Stimulated activated CD8-positive, alpha-beta memory T cell treated with anti-CD3 and anti-CD28 coated beads, Interleukin-2, amount 100 ng/mL, for 48 hours (primary cell): ENCODE measurements at regions not wholly inside any gene's neighbourhood (a gene's known extent, or its start where the extent isn't known, plus 50 kb on each side); places are given as distances from the start of the nearest gene placed in this dataset.
"Not testable (repeated sequence)": the region's sequence is repeated elsewhere in the genome, so short reads cannot be mapped to it uniquely, and the experiment has no call there.

Source experiments
- DNase-seq, 2 donors: peaks; one replicate each; pipeline ENCODE4 v3.0.0-alpha.2; 2020; ENCODE audit warnings: low read depth in 2 of 2

- no peak for DNase-seq
Measured at GRCh38 chr9:22170556-22170955, 161.5 kb upstream of the CDKN2B start.

- DNase-seq: no peak
Measured at GRCh38 chr9:22170990-22171670, 162.0 kb upstream of the CDKN2B start.

GRCh38 chr9:22171691-22172090 is 162.6 kb upstream of the CDKN2B start:
- no peak for DNase-seq

GRCh38 chr9:22173908-22174307 is 164.8 kb upstream of the CDKN2B start:
- DNase-seq: no peak

- DNase-seq: no peak
Measured at GRCh38 chr9:22175972-22176545, 167.0 kb upstream of the CDKN2B start.

GRCh38 chr9:22181021-22181420 is 171.9 kb upstream of the CDKN2B start:
- not testable (repeated sequence) for DNase-seq

- DNase-seq: no peak
Measured at GRCh38 chr9:22189471-22189870, 180.4 kb upstream of the CDKN2B start.

- not testable (repeated sequence) for DNase-seq
Measured at GRCh38 chr9:22197000-22197399, 187.9 kb upstream of the CDKN2B start.

GRCh38 chr9:22198681-22199080 is 189.6 kb upstream of the CDKN2B start:
- no peak for DNase-seq

- DNase-seq: no peak
Measured at GRCh38 chr9:22201256-22201655, 192.2 kb upstream of the CDKN2B start.

- no peak for DNase-seq
Measured at GRCh38 chr9:22203371-22204138, 194.4 kb upstream of the CDKN2B start.

- DNase-seq: no peak
Measured at GRCh38 chr9:22204240-22204639, 195.1 kb upstream of the CDKN2B start.

GRCh38 chr9:22206833-22207232 is 197.7 kb upstream of the CDKN2B start:
- DNase-seq: no peak

- DNase-seq: no peak
Measured at GRCh38 chr9:22208846-22209585, 199.9 kb upstream of the CDKN2B start.

GRCh38 chr9:22210262-22210661 is 201.2 kb upstream of the CDKN2B start:
- DNase-seq: no peak

GRCh38 chr9:22210936-22211335 is 201.8 kb upstream of the CDKN2B start:
- DNase-seq: no peak

- no peak for DNase-seq
Measured at GRCh38 chr9:22211588-22212360, 202.7 kb upstream of the CDKN2B start.

GRCh38 chr9:22214021-22214420 is 204.9 kb upstream of the CDKN2B start:
- DNase-seq: no peak

- DNase-seq: no peak
Measured at GRCh38 chr9:22214497-22215031, 205.5 kb upstream of the CDKN2B start.

GRCh38 chr9:22215521-22215920 is 206.4 kb upstream of the CDKN2B start:
- no peak for DNase-seq

GRCh38 chr9:22216730-22217172 is 207.6 kb upstream of the CDKN2B start:
- DNase-seq: no peak
